SU-DHL-6 (cell line): ENCODE measurements at regions not wholly inside any gene's neighbourhood (a gene's known extent, or its start where the extent isn't known, plus 50 kb on each side); places are given as distances from the start of the nearest gene placed in this dataset.
"Not testable (repeated sequence)": the region's sequence is repeated elsewhere in the genome, so short reads cannot be mapped to it uniquely, and the experiment has no call there.

ENCODE experiments used
- H2AFZ ChIP-seq: fragments of 200-600 bp; sonication (generic); 2 replicates; pipeline ENCODE4 v1.6.1; 2014; ENCODE audit warnings: low read depth, mild to moderate bottlenecking, moderate library complexity, mixed read lengths, antibody characterized with exemption, low read length; ENCODE audit not compliant: severe bottlenecking
- H3F3A ChIP-seq: fragments of 200-600 bp; shearing (Covaris generic); 2 replicates; pipeline ENCODE4 v1.6.0; 2016; ENCODE audit warnings: antibody characterized with exemption, mild to moderate bottlenecking; ENCODE audit not compliant: insufficient read depth
- H3K27ac ChIP-seq: fragments of 200-600 bp; sonication (generic); 2 replicates; pipeline ENCODE4 v1.5.1; 2016; ENCODE audit warnings: low read depth, mild to moderate bottlenecking, low read length, moderate library complexity, mixed read lengths
- H3K27me3 ChIP-seq: fragments of 200-600 bp; sonication (generic), shearing (Covaris generic); 2 replicates; pipeline ENCODE4 v1.6.0; 2014; ENCODE audit warnings: mild to moderate bottlenecking, low read length
- H3K36me3 ChIP-seq: fragments of 200-600 bp; sonication (generic); 2 replicates; pipeline ENCODE4 v1.6.1; 2014; ENCODE audit warnings: mild to moderate bottlenecking, low read length, mixed read lengths
- H3K4me2 ChIP-seq: fragments of 300-600, 200-600 bp; shearing (Covaris generic), sonication (generic); 2 replicates; pipeline ENCODE4 v1.6.0; 2014; ENCODE audit warnings: low read length, low read depth, mild to moderate bottlenecking; ENCODE audit not compliant: poor library complexity, severe bottlenecking
- H3K4me3 ChIP-seq: fragments of 200-600 bp; sonication (generic); 2 replicates; pipeline ENCODE4 v1.5.1; 2014; ENCODE audit warnings: antibody characterized with exemption, low read length, mild to moderate bottlenecking, mixed read lengths; ENCODE audit not compliant: insufficient read depth, poor library complexity, severe bottlenecking
- H3K79me2 ChIP-seq: fragments of 200-600 bp; sonication (generic); 2 replicates; pipeline ENCODE4 v1.6.1; 2014; ENCODE audit warnings: mild to moderate bottlenecking, low read length, moderate library complexity; ENCODE audit not compliant: insufficient read depth
- H3K9ac ChIP-seq: fragments of 200-600 bp; sonication (generic); 2 replicates; pipeline ENCODE4 v1.7.0; 2014; ENCODE audit warnings: mild to moderate bottlenecking, low read length
- H3K9me2 ChIP-seq: fragments of 200-600 bp; sonication (generic); replicated peaks from 2 replicates; pipeline ENCODE4 v1.6.1; 2014; ENCODE audit warnings: low read length; ENCODE audit not compliant: insufficient read depth
- H3K9me3 ChIP-seq: fragments of 200-600 bp; sonication (generic); 2 replicates; pipeline ENCODE4 v1.6.1; 2014; ENCODE audit warnings: low read length, mixed read lengths; ENCODE audit not compliant: insufficient read depth
- H4K20me1 ChIP-seq: fragments of 200-600 bp; sonication (generic); 2 replicates; pipeline ENCODE4 v1.6.1; 2014; ENCODE audit warnings: low read depth, mild to moderate bottlenecking, antibody characterized with exemption, low read length, moderate library complexity, mixed read lengths
- CTCF ChIP-seq: fragments of 200-600 bp; sonication (generic); IDR thresholded peaks from one replicate; pipeline ENCODE4 v1.5.1; 2017; ENCODE audit warnings: antibody characterized with exemption, mild to moderate bottlenecking, low read length, moderate library complexity; ENCODE audit not compliant: insufficient read depth, poor library complexity, severe bottlenecking
- EZH2phosphoT487 ChIP-seq: fragments of 200-600 bp; sonication (generic), shearing (Covaris generic); conservative IDR thresholded peaks from 2 replicates; pipeline ENCODE4 v1.6.1; 2018; ENCODE audit warnings: mild to moderate bottlenecking, antibody characterized with exemption, low read length, moderate library complexity, mixed read lengths

GRCh38 chr12:74018849-74019248 is 518.8 kb upstream of the ATXN7L3B start:
- H3K9ac ChIP-seq = no peak overlapping the region
- H3F3A ChIP-seq = no peaks in the 10 kb centered on the region
- no peaks in the 10 kb centered on the region for H3K79me2 ChIP-seq
- H3K9me3 ChIP-seq = no peaks in the 10 kb centered on the region
- no peaks in the 10 kb centered on the region for H3K36me3 ChIP-seq
- H3K27me3 ChIP-seq = no peaks in the 10 kb centered on the region
- H3K4me3 ChIP-seq = no peak overlapping the region
- H4K20me1 ChIP-seq = no peaks in the 10 kb centered on the region
- no peak overlapping the region for H3K27ac ChIP-seq
- H3K4me2 ChIP-seq = no peak overlapping the region
- TF ChIP-seq EZH2phosphoT487 = no peak
- TF ChIP-seq CTCF = no peak
- H2AFZ ChIP-seq = no peak overlapping the region
- no peaks in the 10 kb centered on the region for H3K9me2 ChIP-seq

GRCh38 chr12:74021937-74022336 is 515.7 kb upstream of the ATXN7L3B start:
- no peaks in the 10 kb centered on the region for H3K9me3 ChIP-seq
- no peaks in the 10 kb centered on the region for H3K9me2 ChIP-seq
- no peak overlapping the region for H3K4me2 ChIP-seq
- H3K27ac ChIP-seq = no peak overlapping the region
- no peak overlapping the region for H3K9ac ChIP-seq
- peak; percentile 47 for TF ChIP-seq CTCF
- no peak for TF ChIP-seq EZH2phosphoT487
- no peak overlapping the region for H2AFZ ChIP-seq
- no peaks in the 10 kb centered on the region for H4K20me1 ChIP-seq
- H3K4me3 ChIP-seq = no peak overlapping the region
- no peaks in the 10 kb centered on the region for H3K79me2 ChIP-seq
- H3F3A ChIP-seq = no peaks in the 10 kb centered on the region
- H3K27me3 ChIP-seq = no peaks in the 10 kb centered on the region
- H3K36me3 ChIP-seq = no peaks in the 10 kb centered on the region

GRCh38 chr12:74031045-74031444 is 506.6 kb upstream of the ATXN7L3B start:
- Histone ChIP-seq H3K79me2 (no peaks in the 10 kb centered on the region), H4K20me1 (no peaks in the 10 kb centered on the region), H3F3A (no peaks in the 10 kb centered on the region), H3K9me3 (no peaks in the 10 kb centered on the region), H3K4me2 (no peak overlapping the region), H3K9me2 (no peaks in the 10 kb centered on the region), H3K9ac (no peak overlapping the region), H3K4me3 (no peak overlapping the region), H3K27me3 (no peaks in the 10 kb centered on the region), H3K36me3 (no peaks in the 10 kb centered on the region), H3K27ac (no peak overlapping the region), H2AFZ (no peak overlapping the region)
- TF ChIP-seq EZH2phosphoT487 = no peak
- TF ChIP-seq CTCF = no peak

- no peaks in the 10 kb centered on the region for H3K79me2 ChIP-seq
- no peaks in the 10 kb centered on the region for H3K27me3 ChIP-seq
- no peaks in the 10 kb centered on the region for H3K9me2 ChIP-seq
- no peaks in the 10 kb centered on the region for H3K36me3 ChIP-seq
- H3F3A ChIP-seq = no peaks in the 10 kb centered on the region
- no peak overlapping the region for H2AFZ ChIP-seq
- no peak overlapping the region for H3K4me2 ChIP-seq
- no peak for TF ChIP-seq EZH2phosphoT487
- no peak for TF ChIP-seq CTCF
- H3K4me3 ChIP-seq = no peak overlapping the region
- no peaks in the 10 kb centered on the region for H4K20me1 ChIP-seq
- H3K9me3 ChIP-seq = no peaks in the 10 kb centered on the region
- H3K9ac ChIP-seq = no peak overlapping the region
- H3K27ac ChIP-seq = no peak overlapping the region
Measured at GRCh38 chr12:74033531-74033930, 504.1 kb upstream of the ATXN7L3B start.

GRCh38 chr12:74039138-74039537 is 498.5 kb upstream of the ATXN7L3B start:
- not testable (repeated sequence) for H3F3A ChIP-seq, H3K9me3 ChIP-seq, H3K27ac ChIP-seq, H3K27me3 ChIP-seq, H3K4me3 ChIP-seq, H3K9me2 ChIP-seq, H3K79me2 ChIP-seq, H3K9ac ChIP-seq, H2AFZ ChIP-seq, H3K36me3 ChIP-seq, H3K4me2 ChIP-seq, H4K20me1 ChIP-seq
